CD4-positive, alpha-beta T cell treated with Interleukin-6 for 4 hours (primary cell): ENCODE measurements at regions not wholly inside any gene's neighbourhood (a gene's known extent, or its start where the extent isn't known, plus 50 kb on each side); places are given as distances from the start of the nearest gene placed in this dataset.
"Not testable (repeated sequence)": the region's sequence is repeated elsewhere in the genome, so short reads cannot be mapped to it uniquely, and the experiment has no call there.

ENCODE experiments used
- DNase-seq: peaks from one replicate; pipeline ENCODE4 v3.0.0-alpha.2; 2020; ENCODE audit warnings: mixed read lengths

- DNase-seq, result no peak
These were observed 52.0 kb upstream of the LRIG1 start for GRCh38 chr3:66552846-66553245.

DNA sequence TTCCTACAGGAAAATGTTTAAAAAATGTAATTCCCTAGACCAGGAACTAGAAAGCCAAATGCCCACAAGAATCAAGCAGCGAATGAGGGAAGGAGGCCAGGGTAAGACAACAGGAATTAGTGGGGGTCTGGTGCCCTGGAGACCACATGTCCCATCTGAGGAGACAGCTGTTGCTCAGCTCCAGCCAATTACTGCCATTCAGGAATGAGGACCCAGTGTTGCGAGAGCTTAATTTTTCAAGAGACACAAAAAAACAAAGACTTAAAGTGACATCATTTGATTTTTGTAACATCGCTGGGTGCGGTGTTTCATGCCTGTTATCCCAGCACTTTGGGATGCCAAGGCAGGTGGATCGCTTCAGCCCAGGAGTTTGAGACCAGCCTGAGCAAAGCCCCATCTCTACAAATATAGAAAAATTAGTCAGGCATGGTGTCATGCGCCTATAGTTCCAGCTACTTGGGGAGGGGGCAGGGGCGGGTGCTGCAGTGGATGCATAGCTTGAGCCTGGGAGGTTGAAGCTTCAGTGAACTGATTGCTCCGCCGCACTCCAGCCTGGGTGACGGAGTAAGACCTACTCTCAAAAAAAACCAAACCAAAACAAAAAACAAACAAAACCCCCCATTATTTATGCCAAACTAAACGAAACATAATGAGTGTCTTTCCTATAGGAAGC, 52.8 kb upstream of the LRIG1 start:
- DNase-seq, result no peak

- no peak for DNase-seq
These were observed 53.4 kb upstream of the LRIG1 start for GRCh38 chr3:66554178-66554577.

DNA sequence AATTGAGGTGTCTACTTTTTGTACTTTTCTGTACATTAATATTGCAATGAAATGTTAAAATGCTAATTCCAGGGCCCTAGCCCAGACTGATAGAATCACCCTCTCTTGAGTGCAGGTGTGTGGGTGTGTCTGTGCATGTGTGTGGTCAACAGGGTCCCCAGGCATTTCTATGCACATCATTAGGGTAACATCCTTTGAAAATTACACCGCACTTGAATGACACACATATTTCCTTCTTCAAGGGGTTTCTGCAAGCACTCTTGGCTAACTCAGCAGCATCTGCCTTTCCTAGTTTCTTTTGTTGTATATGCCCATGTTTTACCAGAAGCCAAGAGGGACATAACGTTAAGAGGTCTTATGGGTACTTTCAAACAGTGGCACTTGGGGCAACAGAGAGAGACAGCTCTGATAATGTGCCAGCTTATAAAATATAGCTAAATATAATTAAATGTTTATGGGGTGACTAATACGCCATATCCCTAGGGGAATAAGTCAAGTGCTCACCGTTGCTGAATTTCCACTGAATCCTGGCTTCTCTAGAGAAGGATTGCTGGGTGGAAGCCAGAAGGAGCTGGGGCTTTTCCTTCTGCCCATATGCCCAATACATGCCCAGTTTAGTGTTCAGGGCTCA, 54.5 kb upstream of the LRIG1 start:
- DNase-seq, result no peak

DNA sequence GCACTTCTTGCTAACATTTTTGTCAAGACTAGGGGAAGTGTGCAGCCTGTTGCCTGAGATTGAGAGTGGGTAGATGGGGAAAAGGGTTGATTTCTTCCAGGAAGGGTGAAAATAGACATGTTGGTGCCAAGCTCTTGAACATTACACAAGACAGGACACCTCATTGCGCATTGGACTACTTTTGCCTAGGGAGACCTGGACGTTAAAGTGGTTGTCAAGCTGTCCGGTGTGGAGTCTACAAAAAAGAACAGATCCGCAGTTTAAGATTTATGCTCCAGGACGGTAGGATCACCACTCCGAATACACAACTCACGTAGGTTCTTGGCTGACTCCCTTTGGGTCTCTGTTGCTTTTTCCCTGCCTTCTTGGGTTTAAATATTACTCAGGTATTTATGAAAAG, 56.3 kb upstream of the LRIG1 start:
- DNase-seq, result no peak

GRCh38 chr3:66559924-66560323, 59.1 kb upstream of the LRIG1 start:
- not testable (repeated sequence) for DNase-seq

DNA sequence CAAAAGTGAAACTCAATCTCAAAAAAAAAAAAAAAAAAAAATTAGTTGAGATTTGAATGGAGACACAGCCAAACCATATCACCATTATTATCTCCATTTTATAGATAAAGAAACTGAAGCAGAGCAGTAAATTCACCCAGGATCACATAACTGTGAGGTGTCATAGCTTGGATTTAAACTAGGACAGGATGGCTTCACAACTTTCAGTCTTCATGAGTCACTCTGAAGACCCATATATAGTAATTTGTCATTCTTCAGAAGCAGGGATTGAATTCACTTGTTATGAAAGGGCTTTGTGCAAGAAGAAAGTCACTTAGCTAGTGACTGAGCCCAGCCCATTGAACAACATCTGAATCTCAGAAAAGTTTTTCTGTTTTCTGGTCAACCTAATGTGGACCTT, 60.5 kb upstream of the LRIG1 start:
- no peak for DNase-seq

GRCh38 chr3:66565301-66565700, 64.5 kb upstream of the LRIG1 start:
- no peak for DNase-seq

DNA sequence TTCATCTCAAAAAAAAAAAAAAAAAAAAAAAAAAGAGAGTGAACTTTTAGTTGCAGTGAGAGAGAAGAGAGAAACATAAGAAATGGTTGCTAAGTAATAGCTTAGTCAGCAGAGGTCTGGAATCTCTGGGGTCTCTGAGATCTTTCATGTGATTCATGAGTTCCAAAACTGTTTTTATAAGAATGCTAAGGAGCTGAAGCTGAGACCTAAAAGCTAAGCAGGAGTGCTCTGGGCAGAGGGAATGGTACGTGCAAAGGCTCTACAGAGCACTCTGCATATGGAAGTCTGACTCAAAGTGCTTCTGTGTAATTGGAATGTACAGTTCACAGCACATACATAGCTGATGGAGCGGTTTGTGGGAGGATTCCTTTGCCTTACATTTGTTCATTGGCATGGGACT, 66.3 kb upstream of the LRIG1 start:
- DNase-seq, result no peak

DNA sequence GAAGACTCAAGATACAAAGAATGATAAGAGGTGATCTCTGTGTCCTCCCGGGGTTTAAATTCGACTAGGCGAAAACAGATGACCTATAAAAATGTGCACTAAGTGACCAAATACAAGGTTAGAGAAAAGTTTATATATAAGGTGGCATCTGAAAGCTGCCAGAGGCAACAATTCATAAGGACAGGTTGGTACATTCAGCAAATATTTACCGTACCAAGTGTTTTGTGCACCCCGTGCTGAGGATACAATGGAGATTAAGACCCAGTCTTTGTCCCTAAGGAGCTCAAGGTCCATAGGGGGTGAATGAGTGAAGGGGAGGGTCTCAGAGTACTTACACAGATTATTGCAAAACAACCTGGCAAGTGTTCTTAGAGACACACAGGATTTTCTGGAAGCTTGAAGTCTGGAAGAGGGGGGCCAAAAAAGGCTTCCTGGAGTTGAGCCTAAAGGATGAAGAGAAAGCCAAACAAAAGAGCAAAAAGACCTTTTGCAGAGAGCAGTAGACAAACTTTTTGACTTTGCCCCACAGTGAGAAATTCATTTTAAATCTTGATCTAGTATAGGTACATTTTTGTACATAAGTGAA, 71.4 kb upstream of the LRIG1 start:
- no peak for DNase-seq

- DNase-seq, result no peak
These were observed 72.3 kb upstream of the LRIG1 start for GRCh38 chr3:66572938-66573710.

GRCh38 chr3:66574091-66574490, 73.3 kb upstream of the LRIG1 start:
- no peak for DNase-seq

DNA sequence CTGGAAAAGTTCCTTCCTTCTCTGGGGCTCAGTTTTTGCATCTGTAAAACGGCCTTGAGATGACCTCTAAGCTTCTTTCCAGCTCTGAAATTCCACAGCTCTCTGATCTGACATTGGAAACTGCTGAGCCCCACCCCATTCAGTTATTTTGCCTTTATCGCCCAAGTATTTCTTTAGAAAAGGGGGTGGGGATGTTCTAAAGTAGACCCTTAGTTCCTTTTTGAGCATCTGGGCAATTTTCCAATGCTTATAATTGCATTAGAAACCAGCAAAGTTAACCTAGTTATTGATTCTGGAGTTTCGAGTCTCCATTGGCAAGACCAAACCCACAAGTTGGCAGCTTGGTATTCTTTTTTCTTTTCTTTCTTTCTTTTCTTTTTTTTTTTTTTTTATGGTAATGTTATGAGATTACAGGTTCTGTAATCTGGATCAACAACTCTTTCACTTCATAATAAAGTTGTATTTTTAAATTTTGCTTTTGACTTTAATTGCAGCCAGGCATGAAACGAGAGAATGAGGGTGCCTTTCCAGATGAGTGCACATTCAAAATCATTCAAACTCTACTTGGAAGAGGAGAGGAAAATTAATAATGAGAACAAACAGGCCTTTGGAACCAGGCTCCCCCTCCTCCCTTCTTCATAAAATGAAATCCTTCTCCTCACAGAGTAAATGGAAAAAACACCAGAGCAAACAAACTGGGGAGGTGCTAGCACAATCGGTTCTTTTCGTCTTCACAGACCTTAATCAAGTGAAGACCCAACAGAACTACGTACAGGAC, 76.8 kb upstream of the LRIG1 start:
- DNase-seq, result no peak

GRCh38 chr3:66581256-66581655, 80.4 kb upstream of the LRIG1 start:
- no peak for DNase-seq

DNA sequence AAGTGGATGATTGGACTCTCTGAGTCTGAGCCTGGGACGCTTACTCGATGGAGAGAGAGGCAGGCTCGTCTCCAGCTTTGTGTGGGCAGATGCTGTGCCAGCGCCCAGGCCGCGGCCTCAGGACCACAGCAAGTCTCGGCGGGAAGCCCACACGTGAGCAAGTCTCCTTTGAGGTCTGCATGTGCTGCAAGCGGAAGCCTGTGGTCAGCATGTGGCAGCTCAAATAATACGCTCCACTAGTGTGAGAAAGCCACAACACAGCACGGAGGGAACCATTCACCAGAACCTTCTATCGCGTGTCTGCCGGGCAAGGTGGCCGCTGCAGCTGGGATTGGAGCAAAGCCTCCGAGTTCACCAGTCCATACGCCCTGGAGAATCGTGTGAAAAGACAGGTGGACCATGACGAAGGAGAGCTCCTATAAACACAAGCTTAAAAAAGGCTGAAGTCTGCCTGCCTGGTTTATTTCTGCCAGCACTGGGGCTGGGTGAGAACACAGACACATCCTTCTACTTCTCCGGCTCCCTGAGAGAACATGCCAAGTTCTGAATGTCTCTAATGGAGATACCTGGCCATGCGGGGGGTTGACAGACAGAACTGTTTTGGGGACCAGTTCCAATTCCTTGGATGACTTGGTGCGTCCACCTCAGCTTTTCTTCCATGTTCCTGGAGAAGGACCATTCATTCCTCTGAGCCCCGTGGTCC, 82.0 kb upstream of the LRIG1 start:
- peak; percentile 46 for DNase-seq

DNA sequence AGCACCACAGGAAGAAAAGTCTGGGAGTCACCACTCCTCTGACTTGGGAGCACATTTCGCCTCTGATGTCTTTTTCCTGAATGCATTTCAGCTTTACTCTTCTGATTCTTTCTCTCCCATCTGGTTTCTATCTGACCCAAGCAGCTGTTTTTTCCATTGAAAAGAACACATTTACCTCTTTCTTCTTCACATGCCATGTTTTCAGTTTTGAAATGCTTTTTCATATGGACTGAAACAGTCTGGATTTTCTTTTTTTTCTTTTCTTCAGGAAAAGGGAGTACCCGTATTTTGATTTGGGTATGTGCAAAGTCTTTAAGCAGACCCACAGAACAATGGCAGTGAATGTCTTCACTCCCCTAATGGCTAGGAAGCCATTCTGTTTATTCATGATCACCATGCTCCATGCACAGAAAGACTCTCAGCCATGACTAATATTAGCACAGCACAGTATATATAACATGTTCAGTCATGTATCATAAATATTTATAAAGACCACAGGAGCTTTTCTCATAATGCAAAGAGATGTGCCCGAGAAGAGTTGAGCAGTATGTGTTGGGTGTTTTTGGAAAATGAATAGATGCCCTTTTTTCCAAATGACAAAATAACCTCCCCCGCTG, 82.7 kb upstream of the LRIG1 start:
- DNase-seq, result no peak

GRCh38 chr3:66585520-66586095, 84.8 kb upstream of the LRIG1 start:
- no peak for DNase-seq

- DNase-seq, result no peak
These were observed 86.0 kb upstream of the LRIG1 start for GRCh38 chr3:66586853-66587252.

- DNase-seq, result no peak
These were observed 87.6 kb upstream of the LRIG1 start for GRCh38 chr3:66588340-66588847.

DNA sequence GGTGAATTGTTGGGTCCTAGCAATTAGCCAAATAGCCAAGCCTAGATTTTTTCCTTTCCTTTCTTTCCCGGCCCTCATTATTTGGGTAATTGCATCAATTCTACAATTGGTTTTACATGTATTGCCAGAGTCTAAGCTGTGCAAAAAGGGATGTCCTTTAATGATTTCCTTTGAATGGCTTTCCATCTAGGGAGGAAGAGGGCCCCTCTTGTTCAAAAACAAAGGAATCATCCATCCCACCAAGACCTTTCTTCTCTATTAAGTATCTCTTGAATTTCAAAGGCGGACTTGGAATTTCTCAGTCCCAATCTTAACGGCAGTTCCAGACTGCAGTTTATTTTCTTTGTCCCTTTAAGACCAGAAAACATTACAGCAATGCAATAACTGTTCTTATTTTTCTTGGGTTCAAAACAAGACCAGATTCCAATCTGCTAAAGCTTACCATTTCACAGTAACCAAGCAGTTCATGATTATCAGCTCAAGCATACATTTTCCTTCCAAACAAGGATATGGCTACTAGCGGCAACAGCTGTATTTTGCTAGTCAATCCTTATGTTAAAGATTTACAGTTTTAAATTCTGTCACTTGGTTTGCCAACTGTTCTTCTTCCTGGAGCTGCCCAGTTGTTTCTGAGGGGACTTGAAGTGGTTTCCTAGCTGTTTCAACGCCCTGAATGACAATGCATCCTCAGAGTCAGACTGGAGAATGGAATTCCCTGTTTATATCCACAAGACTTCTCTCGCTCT, 91.4 kb upstream of the LRIG1 start:
- no peak for DNase-seq
